Right lung (tissue), 2 donors: ENCODE measurements at regions not wholly inside any gene's neighbourhood (a gene's known extent, or its start where the extent isn't known, plus 50 kb on each side); places are given as distances from the start of the nearest gene placed in this dataset.
"Not testable (repeated sequence)": the region's sequence is repeated elsewhere in the genome, so short reads cannot be mapped to it uniquely, and the experiment has no call there.

Experiments
- DNase-seq, 2 donors: peaks; one replicate each; pipeline ENCODE4 v3.0.0-alpha.2; 2013

DNA sequence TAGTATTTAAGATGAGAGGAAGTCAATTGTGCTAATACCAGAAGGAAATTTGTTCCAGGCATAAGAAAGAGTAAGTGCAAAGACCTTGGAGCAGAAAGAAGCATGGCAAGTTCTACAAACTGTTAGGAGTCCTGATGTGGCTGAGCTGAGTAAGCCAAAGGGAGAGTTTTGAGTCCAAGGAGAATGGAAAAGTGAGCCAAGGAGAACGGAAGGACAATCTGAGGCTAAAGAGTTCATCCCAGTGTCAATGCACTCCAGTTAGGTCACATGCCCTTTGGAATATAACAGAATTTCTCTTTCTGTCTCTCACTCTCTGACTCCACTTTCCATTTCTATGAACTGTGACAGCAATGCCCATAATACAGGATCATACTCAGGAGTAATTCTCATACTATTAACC is 224.7 kb downstream of the CAAP1 start:
- DNase-seq: no peak

DNA sequence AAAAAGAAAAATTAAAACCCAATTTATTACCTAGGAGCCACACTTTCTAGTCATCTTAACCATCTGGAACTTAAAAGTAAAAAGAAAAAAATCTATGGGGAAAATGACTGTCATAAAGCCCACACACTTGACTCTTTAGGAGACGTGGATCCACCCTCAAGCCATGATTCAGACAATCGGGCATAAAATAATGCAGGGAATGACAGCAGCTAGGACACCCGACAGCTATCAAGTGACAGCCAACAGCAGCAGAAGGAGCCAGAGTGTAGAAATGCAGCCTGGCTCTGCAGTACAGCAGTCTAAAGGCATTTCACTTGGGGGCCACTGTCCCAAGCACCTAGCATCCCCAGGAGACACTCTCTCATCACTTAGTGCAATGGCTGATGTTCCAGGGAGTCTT is 226.9 kb downstream of the CAAP1 start:
- no peak for DNase-seq

DNA sequence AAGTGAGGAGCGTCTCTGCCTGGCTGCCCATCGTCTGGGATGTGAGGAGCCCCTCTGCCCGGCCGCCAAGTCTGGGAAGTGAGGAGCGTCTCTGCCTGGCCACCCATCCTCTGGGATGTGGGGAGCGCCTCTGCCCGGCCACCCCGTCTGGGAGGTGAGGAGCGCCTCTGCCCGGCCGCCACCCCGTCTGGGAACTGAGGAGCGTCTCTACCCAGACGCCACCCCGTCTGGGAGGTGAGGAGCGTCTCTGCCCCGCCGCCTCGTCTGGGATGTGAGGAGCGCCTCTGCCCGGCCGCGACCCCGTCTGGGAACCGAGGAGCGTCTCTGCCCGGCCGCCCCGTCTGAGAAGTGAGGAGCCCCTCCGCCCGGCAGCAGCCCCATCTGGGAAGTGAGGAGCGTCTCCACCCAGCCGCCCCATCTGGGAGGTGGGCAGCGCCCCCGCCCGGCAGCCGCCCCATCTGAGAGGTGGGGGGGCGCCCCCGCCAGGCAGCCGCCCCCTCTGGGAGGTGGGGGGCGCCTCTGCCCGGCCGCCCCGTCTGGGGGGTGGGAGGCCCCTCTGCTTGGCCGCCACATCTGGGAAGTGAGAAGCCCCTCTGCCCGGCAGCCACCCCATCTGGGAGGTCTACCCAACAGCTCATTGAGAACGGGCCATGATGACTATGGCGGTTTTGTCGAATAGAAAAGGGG is 228.4 kb downstream of the CAAP1 start:
- DNase-seq: not testable (repeated sequence)

DNA sequence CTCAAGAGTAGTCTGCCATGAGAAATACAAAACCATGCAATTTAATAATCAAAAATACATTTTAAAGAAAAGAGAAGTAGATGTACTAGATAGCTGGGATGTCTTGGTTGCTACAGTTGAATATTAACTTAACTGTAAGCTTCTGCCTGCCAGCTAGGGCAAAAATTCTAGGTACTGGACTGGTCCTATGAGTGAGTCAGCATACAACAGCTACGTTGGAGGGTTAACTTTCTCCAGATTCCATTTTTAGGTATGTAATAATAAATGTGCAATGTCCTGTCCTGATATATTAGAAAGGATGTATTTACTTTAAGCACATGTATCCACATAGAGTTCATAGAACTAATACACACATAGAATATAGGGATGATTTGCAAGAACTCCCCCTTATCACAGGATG is 230.1 kb downstream of the CAAP1 start:
- DNase-seq: no peak

DNA sequence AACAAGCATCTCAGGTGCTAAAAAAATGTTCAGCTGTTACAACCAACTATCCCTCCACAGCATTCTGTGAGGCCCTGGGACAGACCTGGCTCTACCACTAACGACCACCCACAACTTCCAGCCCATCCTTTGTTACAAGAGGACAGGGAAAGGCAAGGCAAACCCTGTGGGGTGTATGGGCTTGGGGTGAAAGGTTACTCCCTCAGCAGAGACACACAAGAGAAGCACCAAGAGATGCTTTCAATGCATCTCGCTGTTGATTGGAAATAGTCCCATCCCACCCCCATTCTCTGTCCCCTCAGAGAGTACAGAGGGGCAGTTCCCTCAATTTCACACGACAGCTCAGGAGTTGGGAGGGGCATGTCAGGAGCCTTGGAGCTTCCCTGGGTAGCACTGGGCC is 234.1 kb downstream of the CAAP1 start:
- no peak for DNase-seq

DNA sequence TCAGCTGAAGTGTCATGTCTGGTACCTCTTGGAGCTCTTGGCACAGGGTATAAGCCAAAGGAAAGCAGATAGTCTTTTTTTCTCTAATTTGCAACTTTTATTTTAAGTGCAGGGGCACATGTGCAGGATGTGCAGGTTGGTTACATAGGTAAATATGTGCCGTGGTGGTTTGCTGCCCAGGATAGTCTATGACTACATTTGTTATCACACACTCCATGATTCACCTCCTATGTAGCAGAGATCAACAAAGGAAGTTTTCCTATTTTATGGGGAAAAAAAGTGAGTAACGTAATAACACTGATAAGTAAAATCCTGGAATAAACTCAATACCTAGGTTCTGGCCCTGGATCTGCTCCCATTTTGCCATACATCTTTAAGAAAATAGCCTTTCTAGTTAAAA is 234.6 kb downstream of the CAAP1 start:
- DNase-seq: no peak

DNA sequence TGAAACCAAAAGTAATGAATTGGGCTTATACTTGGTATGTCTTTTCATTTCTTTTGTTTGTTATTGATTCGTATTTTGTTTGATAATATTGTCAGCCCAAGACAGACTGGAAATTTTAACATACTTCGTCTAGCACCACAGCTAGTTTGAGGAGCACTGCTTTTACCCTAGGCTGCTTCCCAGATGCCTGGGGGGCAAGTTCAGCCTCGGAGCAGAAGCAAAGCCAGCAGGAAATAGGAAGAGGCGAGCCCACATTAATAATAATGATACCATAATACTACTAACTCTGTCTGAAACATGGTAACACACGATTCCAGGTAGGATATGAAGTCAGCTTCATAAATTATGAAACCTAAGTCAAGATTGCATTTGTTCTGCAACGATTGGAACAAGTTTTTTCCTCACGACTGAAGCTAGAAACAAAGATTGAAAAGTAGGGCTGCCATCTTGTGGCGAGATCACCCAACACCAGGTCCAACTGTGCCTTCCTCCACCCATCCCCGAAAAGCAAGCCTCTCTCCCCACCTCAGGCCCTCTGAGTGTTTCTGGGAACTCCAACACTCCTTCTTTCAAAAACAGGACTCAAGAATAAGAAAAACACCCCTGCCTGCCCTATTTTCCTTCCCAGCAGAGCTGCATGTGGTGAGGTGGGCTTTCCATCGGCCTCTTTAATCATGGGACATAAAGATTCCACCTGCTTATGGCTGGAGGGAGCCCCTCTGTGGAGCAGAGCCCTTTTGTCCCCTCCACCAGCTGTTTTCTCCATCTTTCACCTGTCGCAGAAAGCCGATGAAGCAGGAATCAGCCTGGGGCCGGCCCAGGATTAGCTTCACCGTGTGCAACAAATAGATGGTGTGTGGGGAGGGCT is 236.4 kb downstream of the CAAP1 start:
- DNase-seq: peak; percentile 17 to 44

DNA sequence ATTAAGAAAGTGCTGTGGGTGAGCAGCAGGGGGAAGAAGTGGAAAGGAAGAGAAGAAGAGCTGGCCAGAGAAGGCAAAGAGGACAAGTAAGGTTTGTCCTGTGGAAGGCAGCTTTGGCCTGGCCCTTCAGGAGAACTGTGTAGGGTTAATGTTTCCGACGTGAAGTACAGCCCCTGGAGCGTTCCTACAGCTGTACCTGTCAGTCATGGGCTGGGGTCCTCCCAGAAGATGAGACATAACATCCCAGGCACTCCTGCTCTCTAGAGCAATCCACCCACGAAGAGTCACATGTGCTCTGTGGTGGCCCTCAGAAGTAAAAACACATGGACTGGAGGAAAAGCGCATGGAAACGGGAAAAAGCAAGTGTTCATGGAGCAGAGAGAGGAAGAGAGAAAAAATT is 237.4 kb downstream of the CAAP1 start:
- DNase-seq: no peak

DNA sequence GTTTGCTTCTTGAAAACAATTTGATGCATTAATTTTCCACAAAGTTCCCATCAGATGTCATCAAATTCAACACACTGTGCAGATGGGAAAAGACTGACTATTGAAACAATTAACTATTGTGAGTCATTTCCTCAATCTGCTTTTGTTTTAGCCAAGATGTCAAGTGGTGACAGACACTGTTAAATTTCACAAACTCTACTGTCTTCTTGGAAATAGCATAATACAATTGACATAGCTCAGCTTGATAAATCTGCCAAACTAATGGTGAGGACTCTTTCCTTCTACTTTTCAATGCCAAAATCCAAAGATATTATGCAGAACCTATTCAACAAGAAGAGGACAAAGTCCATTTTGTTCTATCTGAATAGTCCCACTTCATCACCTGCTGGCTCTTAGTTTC is 242.3 kb downstream of the CAAP1 start:
- no peak for DNase-seq

DNA sequence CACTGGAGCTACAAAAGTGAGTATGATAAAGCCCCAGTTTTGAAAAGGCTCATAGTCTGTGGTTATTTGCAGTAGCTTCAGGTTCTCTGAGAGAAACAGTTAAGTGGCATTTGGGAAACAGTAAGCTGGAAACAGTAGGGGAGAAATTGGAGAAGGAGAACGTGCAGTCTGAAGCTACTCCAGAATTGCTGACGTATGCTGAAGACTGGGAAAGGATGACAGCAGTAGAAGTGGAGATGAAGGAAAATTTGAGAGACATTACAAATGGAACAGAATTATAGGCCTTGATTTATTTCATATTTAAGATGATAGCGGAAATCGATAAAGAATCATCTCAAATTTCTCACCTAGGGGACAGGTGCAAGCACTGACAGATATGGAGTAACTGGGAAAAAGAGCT is 248.8 kb downstream of the CAAP1 start:
- no peak for DNase-seq

DNA sequence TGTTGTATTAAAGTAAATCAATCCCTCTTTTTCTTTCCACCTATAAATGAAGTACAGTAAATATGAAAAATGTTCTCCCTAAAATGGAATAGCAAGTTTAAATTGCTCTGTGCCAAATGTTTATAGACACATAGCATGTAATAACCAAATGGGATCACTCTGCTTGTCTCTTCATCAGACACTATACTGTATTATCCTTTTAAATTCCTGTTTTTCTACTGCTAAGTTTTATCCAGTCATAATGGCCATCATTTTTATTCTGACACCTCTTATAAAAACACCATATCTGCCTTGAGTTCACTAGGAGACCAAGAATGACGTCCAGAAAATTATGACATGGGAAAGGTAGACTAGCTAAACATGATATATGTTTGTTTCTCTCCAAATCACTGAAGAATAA is 252.8 kb downstream of the CAAP1 start:
- peak; percentile 7 to 31 for DNase-seq

DNA sequence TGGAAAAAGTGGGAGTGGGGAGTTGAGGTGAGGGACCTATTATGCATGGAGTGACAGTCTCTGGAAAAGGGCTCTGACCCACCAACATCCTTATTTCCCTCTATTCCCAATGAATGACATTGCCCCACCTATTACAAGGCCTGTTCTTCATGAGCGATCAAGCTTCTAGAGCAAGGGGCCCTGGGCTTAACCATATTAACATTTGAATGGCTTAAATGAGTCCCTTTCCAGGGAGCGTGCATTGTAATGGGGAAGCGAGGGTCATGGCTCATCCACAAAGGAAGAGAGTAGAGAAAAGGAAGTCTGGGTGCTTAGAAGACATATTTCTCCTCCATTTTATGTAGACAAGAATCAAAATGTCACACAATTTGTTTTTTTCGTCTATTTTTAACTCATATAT is 255.5 kb downstream of the CAAP1 start:
- DNase-seq: no peak

DNA sequence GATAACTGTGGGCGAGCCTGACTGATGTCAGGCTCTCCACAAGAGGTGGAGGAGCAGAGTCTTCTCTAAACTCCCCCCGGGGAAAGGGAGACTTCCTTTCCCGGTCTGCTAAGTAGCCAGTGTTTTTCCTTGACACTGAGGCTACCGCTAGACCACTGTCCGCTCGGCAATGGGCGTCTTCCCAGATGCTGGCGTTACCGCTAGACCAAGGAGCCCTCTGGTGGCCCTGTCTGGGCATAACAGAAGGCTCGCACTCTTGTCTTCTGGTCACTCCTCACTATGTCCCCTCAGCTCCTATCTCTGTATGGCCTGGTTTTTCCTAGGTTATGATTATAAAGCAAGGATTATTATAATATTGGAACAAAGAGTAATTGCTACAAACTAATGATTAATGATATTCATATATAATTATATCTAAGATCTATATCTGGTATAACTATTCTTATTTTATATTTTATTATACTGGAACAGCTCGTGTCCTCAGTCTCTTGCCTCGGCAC is 278.7 kb downstream of the CAAP1 start:
- DNase-seq: not testable (repeated sequence)

DNA sequence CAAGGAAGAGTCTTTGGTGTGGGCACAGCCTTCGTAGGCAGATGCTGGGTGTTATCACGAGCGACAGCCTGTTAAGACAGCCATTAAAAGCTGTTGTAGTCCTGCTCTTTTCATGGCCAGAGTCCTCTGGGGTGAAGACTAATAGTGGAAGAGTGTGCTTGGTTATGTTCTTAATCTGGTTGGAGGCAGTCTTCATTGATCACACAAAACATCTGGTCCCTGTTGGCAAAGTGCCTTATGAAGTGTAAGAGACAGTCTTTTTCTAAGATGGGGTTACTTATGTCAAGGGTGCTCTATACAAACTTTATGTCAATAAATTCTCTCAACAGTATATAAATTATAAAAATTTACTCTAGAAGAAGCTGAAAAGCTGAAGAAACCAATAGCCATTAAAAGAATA is 280.4 kb downstream of the CAAP1 start:
- DNase-seq: no peak

DNA sequence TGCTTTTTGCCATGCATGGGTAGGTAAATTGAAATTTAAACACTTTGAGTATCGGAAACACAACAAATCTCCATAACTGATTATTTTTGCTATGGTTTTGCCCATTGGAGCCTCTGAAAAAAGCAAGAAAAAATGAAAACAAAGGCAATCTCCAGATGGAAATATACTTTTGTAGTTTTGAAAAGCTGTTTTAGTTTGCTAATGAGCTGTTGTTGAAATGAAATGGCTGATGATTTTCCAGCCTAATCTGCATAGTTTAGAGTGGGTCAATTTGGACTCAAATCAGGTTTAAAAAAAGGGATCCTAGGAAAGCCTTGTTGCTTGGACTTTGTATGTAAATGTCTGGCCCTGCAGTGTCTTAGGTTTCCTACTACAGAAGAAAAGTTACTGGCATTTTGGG is 285.8 kb downstream of the CAAP1 start:
- peak; percentile 84 to 87 for DNase-seq

DNA sequence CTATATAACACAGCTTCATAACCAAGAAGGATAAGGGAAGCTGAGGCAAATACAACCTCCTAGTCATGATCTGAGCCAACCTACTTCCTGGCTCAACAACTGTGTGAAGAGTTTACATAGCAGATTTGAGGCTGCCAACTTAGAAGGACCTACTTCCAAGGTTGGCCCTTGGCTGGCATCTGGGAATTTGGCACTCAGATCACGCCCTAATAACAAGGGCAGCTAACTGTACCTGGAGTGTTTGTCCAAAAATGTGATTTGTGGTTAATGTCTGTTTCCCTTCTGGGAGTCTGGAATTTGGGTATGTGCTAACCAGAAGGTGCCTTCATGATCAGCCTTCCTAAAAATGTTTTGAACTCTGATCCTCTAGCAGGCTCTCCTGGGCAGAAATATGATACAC is 287.2 kb downstream of the CAAP1 start:
- no peak for DNase-seq

DNA sequence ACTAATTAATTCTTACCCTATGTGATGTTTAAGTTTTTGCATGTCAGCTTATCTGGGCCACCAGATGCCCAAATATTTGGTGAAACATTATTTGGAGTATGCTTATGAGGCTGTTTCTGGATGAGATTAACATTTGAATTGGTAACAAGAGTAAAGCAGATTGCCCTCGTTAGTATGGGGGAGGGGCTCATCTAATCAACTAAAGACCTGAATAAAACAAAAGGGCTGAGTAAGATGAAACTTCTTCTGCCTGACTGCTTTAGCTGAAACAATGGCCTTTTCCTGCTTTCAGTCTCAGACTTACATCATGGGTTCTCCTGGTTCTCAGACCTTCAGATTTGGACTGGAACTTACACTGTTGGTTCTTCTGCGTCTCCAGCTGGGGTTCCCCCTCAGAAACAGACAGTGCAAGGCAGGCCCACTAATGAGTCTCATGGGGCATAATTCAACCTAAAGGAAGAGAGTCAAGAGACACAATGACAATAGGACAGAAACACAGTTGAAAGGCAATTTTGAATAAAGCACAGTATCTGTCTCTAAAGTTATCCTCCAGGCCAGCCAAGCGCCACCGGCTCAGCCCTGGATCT is 288.4 kb downstream of the CAAP1 start:
- DNase-seq: no peak

DNA sequence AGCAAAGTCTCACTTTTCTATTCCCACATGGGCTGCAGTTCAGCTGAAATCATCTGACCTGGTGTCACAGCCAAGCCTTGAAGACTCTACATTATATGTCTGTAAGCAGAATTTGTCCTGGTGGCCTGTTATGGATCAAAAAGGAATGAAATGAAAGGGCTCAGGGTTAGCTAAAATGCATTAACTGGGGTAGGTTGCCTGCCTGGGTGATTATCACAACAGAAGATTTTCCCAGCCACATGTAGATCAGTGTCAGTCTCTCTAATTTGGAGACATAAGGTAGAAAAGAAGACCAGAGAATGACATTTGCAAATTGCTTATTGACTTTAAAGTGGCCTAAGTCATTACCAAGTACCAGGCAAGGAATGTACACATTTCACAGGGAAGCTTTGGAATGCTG is 289.0 kb downstream of the CAAP1 start:
- no peak for DNase-seq

DNA sequence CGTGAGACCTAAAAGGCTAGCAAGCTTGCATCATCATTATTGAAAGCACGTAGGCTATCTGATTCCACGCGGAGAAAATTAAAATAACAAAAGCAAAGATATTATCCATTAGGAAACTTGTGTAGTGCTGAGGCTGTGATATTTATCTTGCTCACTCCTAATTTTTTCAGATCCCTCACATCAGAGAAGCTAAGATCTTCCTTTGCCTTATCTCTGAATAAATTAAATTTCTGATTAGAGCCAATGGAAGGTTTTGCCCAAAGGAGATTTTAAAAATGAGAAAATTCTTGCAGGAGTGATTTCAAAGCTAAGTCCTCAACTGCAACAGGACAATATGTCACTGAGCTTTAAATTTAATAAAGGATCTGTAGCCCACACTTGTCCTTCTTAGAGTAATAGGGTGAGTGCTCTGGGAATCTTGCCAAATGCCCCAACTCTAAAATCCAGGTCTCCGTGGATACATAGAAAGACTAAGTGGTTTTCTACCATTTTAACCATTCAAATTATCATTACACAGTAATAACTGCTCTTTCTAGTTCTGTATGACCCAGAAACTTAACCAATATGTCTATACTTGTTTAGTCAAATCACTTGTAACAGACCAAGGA is 295.0 kb downstream of the CAAP1 start:
- DNase-seq: no peak

DNA sequence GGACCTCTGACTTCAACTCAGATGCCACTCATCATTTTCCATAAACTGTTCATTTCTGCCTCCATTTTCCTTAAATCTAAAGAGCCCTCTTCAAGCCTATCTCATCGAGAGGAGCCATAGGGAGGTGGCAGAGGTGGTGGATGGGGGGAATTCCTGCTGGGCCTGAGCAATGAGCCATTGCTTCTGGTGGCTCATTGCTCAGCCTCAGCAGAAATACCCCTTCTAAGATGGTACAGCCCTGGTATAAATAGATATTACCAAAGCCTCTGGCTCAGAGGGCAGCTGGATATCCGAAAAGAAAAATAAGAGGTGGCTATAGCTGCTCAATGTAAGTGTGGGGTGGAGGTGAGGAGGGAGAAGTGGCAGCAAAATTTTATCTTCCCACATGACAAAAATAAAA is 313.5 kb downstream of the CAAP1 start:
- no peak for DNase-seq

DNA sequence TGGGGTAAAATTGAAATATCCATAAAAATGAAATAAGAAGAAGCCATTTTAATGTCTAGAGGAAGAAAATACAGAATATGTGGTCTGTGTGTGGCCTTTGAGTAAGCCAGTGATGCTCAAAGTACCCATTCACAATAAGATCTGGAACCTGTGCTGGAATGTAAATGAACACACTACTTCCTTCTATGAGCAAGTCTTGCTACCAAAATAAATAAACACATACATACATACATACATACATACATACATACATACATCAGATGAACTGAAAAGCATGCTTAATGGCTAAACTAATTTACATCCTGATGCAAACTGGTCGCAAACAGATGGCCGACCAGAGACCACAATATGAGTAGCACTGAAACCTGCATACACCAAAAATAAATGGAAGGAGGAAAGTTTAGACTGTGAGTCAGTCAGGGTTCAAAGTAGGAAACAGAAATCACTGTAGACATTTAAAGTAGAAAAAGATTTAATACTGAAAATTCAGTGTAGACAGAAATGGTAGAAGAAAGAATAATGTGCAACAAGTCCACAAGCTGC is 317.6 kb downstream of the CAAP1 start:
- DNase-seq: no peak

DNA sequence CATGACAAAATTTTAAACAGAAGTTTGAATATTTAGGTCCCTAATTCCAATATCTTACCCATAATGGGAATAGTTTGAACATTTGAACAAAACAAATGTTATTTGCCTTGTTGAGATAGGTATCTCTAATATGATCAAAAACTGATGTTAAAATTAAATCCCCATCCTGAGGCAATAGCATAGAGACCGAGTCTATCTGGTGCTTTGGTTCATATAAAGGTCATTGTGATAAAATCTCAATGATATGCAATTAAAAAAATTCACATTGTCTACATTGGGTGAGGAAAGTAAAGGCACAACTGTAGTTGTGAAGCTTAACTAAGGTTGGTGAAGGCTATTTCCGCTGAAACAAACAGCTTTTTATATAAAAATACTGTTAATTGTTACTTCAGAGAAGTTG is 318.3 kb downstream of the CAAP1 start:
- DNase-seq: no peak
